SKM-1 (cell line): ENCODE measurements at regions not wholly inside any gene's neighbourhood (a gene's known extent, or its start where the extent isn't known, plus 50 kb on each side); places are given as distances from the start of the nearest gene placed in this dataset.
"Not testable (repeated sequence)": the region's sequence is repeated elsewhere in the genome, so short reads cannot be mapped to it uniquely, and the experiment has no call there.

Experiments
- DNase-seq: peaks from one replicate; lab custom pipeline; 2025; ENCODE audit not compliant: unreplicated experiment; lab: John Stamatoyannopoulos, UW

- no peak for DNase-seq
Observed at GRCh38 chr14:101077481-101078074, 174.1 kb upstream of the RTL1 start.

GRCh38 chr14:101078170-101078891 is 174.8 kb upstream of the RTL1 start:
- DNase-seq, result no peak

- DNase-seq, result no peak
Observed at GRCh38 chr14:101078892-101079221, 175.3 kb upstream of the RTL1 start.

- no peak for DNase-seq
Observed at GRCh38 chr14:101080922-101081593, 177.5 kb upstream of the RTL1 start.

- DNase-seq, result no peak
Observed at GRCh38 chr14:101082036-101082435, 178.5 kb upstream of the RTL1 start.

- no peak for DNase-seq
Observed at GRCh38 chr14:101082436-101083384, 179.2 kb upstream of the RTL1 start.

GRCh38 chr14:101083564-101084435 is 180.3 kb upstream of the RTL1 start:
- no peak for DNase-seq

- DNase-seq, result no peak
Observed at GRCh38 chr14:101084436-101084826, 180.9 kb upstream of the RTL1 start.

GRCh38 chr14:101086926-101087325 is 183.4 kb upstream of the RTL1 start:
- no peak for DNase-seq

- DNase-seq, result no peak
Observed at GRCh38 chr14:101087614-101088394, 184.3 kb upstream of the RTL1 start.

GRCh38 chr14:101088395-101088667 is 184.8 kb upstream of the RTL1 start:
- no peak for DNase-seq

- DNase-seq, result no peak
Observed at GRCh38 chr14:101088714-101089113, 185.2 kb upstream of the RTL1 start.

GRCh38 chr14:101090478-101090877 is 187.0 kb upstream of the RTL1 start:
- DNase-seq, result not testable (repeated sequence)

GRCh38 chr14:101090976-101091375 is 187.5 kb upstream of the RTL1 start:
- no peak for DNase-seq

- not testable (repeated sequence) for DNase-seq
Observed at GRCh38 chr14:101094916-101095315, 191.4 kb upstream of the RTL1 start.

GRCh38 chr14:101096551-101096950 is 193.0 kb upstream of the RTL1 start:
- no peak for DNase-seq

GRCh38 chr14:101097109-101097793 is 193.7 kb upstream of the RTL1 start:
- DNase-seq, result no peak

- no peak for DNase-seq
Observed at GRCh38 chr14:101098177-101098576, 194.7 kb upstream of the RTL1 start.

- no peak for DNase-seq
Observed at GRCh38 chr14:101098641-101099040, 195.1 kb upstream of the RTL1 start.
